ENCODE measurements at regions not wholly inside any gene's neighbourhood (a gene's known extent, or its start where the extent isn't known, plus 50 kb on each side); places are given as distances from the start of the nearest gene placed in this dataset.

- Histone ChIP-seq H3K4me2 (replicated peaks; ENCODE audit: low read depth, low read length, poor library complexity, severe bottlenecking) (no peak overlapping the region), H2AFZ (ENCODE audit: insufficient read depth, low read depth, low read length, poor library complexity, severe bottlenecking) (no peak overlapping the region), H3K27ac (ENCODE audit: low read length in 2 of 2) (no peak overlapping the region), H3K9ac (ENCODE audit: low read length) (no peak overlapping the region), H4K20me1 (ENCODE audit: control insufficient read depth, insufficient read depth, low read length, poor library complexity, severe bottlenecking) (no peaks in the 10 kb centered on the region), H3K27me3 (replicated peaks in 1 of 4; ENCODE audit: control extremely low read depth in 1 of 4, control insufficient read depth in 3 of 4, insufficient read depth in 4 of 4, low read length in 3 of 4) (no peaks in the 10 kb centered on the region), H3K36me3 (replicated peaks in 1 of 2; ENCODE audit: control extremely low read depth in 1 of 2, control insufficient read depth in 1 of 2, extremely low read depth in 1 of 2, insufficient read depth in 2 of 2, low read length in 1 of 2) (no peaks in the 10 kb centered on the region), H3K4me1 (ENCODE audit: control insufficient read depth in 2 of 2, insufficient read depth in 2 of 2, low read length in 2 of 2) (no peaks in the 10 kb centered on the region), H3K9me3 (ENCODE audit: control extremely low read depth in 1 of 3, control insufficient read depth in 2 of 3, insufficient read depth in 1 of 3, low read length in 2 of 3) (peaks cover 0 to 6% (median 4%) of the 10 kb centered on the region in 3 donors), H3K4me3 (ENCODE audit: control extremely low read depth in 1 of 5, extremely low read depth in 1 of 5, insufficient read depth in 1 of 5, low read depth in 2 of 5, low read length in 4 of 5) (no peak overlapping the region), H3K79me2 (ENCODE audit: control insufficient read depth, insufficient read depth, low read length) (no peaks in the 10 kb centered on the region)
- H3K4me3 Mint-ChIP-seq, result no peak overlapping the region
- no peak overlapping the region for H3K27ac Mint-ChIP-seq
- ATAC-seq (ENCODE audit: low read depth) (no peak), DNase-seq (no peak)
- ChIA-PET CTCF (no interaction called here), POLR2A (no interaction called here)
- H3K9me3 Mint-ChIP-seq (ENCODE audit: insufficient read depth), result peaks cover 8% of the 10 kb centered on the region
- intact Hi-C loops (cut with micrococcal nuclease), result no loop called here
- no CpG with 5 or more reads among the region's 3 CpGs for WGBS (ENCODE audit: insufficient coverage)
- H3K27me3 Mint-ChIP-seq, result no peaks in the 10 kb centered on the region
- H3K4me1 Mint-ChIP-seq, result no peaks in the 10 kb centered on the region
- TF ChIP-seq CTCF (IDR thresholded peaks at IDR 0.05) (no peak), EZH2 (IDR thresholded peaks at IDR 0.05; ENCODE audit: borderline replicate concordance, insufficient read depth, low read depth, low read length, poor library complexity, severe bottlenecking) (no peak)
Observed at GRCh38 chr3:152031321-152031720, 157.9 kb downstream of the SUCNR1 start.

- H3K4me3 Mint-ChIP-seq, result no peak overlapping the region
- Histone ChIP-seq H3K27me3 (replicated peaks in 1 of 4; ENCODE audit: control extremely low read depth in 1 of 4, control insufficient read depth in 3 of 4, insufficient read depth in 4 of 4, low read length in 3 of 4) (no peaks in the 10 kb centered on the region), H3K4me2 (replicated peaks; ENCODE audit: low read depth, low read length, poor library complexity, severe bottlenecking) (no peak overlapping the region), H3K79me2 (ENCODE audit: control insufficient read depth, insufficient read depth, low read length) (no peaks in the 10 kb centered on the region), H3K36me3 (replicated peaks in 1 of 2; ENCODE audit: control extremely low read depth in 1 of 2, control insufficient read depth in 1 of 2, extremely low read depth in 1 of 2, insufficient read depth in 2 of 2, low read length in 1 of 2) (no peaks in the 10 kb centered on the region), H2AFZ (ENCODE audit: insufficient read depth, low read depth, low read length, poor library complexity, severe bottlenecking) (no peak overlapping the region), H3K4me1 (ENCODE audit: control insufficient read depth in 2 of 2, insufficient read depth in 2 of 2, low read length in 2 of 2) (no peaks in the 10 kb centered on the region), H3K9me3 (ENCODE audit: control extremely low read depth in 1 of 3, control insufficient read depth in 2 of 3, insufficient read depth in 1 of 3, low read length in 2 of 3) (peaks cover 0 to 6% (median 6%) of the 10 kb centered on the region in 3 donors), H3K9ac (ENCODE audit: low read length) (no peak overlapping the region), H3K27ac (ENCODE audit: low read length in 2 of 2) (no peak overlapping the region), H4K20me1 (ENCODE audit: control insufficient read depth, insufficient read depth, low read length, poor library complexity, severe bottlenecking) (no peaks in the 10 kb centered on the region), H3K4me3 (ENCODE audit: control extremely low read depth in 1 of 5, extremely low read depth in 1 of 5, insufficient read depth in 1 of 5, low read depth in 2 of 5, low read length in 4 of 5) (no peak overlapping the region)
- WGBS (ENCODE audit: insufficient coverage), result no CpG with 5 or more reads among the region's 2 CpGs
- H3K9me3 Mint-ChIP-seq (ENCODE audit: insufficient read depth), result peaks cover 8% of the 10 kb centered on the region
- H3K4me1 Mint-ChIP-seq, result peaks cover 5% of the 10 kb centered on the region
- TF ChIP-seq EZH2 (IDR thresholded peaks at IDR 0.05; ENCODE audit: borderline replicate concordance, insufficient read depth, low read depth, low read length, poor library complexity, severe bottlenecking), result no peak
- no peak for TF ChIP-seq CTCF (IDR thresholded peaks at IDR 0.05)
- CTCF ChIA-PET, result no interaction called here
- intact Hi-C loops (cut with micrococcal nuclease), result no loop called here
- ATAC-seq (ENCODE audit: low read depth) (no peak), DNase-seq (no peak)
- no peak overlapping the region for H3K27ac Mint-ChIP-seq
- H3K27me3 Mint-ChIP-seq, result no peaks in the 10 kb centered on the region
- POLR2A ChIA-PET, result no interaction called here
Observed at GRCh38 chr3:152037297-152037696, 163.9 kb downstream of the SUCNR1 start.

Data from B cell (primary cell).